ENCODE measurements at regions not wholly inside any gene's neighbourhood (a gene's known extent, or its start where the extent isn't known, plus 50 kb on each side); places are given as distances from the start of the nearest gene placed in this dataset.
"Not testable (repeated sequence)": the region's sequence is repeated elsewhere in the genome, so short reads cannot be mapped to it uniquely, and the experiment has no call there.

DNA sequence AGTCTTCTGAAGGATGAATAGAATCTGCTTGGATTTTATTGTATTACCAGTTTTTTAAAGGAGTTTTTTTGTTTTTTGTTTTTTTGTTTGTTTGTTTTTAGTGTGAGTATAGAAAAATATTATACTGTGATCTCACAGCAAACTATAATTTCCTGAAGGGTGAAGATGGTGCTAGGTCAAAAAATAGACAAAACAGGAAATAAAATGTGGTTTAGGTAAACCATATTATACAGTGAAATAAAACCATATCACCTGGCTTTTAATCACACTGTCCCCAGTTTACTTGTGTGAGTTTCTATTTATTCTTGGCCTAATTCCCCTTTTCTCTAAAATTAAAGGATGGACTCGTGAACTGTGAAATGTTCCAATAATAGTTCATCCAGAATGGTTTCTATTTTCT lies 841.3 kb upstream of the CTNND2 start:
- DNase-seq (ENCODE audit: low read depth), result no peak

DNA sequence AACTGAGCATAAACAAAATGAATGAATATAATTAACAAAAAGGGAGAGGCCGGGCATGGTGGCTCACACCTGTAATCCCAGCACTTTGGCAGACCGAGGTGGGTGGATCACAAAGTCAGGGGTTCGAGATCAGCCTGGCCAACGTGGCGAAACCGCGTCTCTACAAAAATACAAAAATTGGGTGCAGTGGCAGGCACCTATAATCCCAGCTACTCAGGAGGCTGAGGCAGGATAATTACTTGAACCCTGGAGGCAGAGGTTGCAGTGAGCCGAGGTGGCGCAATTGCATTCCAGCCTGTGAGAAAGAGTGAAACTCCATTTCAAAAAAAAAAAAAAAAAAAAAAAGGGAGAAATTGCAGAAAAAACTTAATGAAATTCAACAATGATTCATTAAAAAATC lies 839.3 kb upstream of the CTNND2 start:
- DNase-seq (ENCODE audit: low read depth), result no peak

DNA sequence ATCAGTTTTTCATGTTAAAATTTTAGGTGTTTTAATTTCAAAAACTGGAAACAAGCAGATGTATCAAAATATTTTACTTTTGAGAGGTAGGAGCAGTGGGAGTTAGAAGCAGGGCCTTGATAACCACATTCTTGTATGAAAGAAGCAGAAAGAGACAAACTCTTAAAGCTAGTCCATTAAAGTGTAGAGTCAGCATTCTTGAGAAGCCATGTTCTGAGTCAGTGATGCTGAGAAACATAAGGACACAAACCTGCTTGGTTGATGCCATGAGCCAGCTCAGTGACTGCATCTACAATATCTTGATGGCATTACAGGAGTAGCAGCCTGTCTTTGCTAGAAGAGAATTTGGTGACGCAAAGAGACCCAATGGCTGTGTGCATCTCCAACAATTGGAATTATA lies 826.1 kb upstream of the CTNND2 start:
- no peak for DNase-seq (ENCODE audit: low read depth)

DNA sequence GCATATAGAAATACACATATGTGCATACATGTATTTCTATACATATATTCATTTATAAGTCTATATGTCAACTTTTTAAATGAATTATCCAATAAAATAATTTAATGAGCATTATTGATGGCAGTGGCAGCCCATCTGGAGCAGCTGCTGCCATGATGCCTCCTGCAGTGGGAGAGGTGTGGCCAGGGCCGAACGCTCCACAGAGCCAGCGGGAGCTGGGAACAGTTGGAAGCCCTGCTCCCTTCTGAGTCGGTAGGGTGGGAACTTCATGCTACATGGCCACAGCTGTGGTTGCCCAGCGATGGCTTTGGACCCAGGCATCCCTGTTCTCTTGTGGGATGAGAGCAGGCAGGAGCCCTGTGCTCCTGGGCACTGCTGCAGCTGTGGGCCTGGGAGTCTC lies 812.4 kb upstream of the CTNND2 start:
- DNase-seq (ENCODE audit: low read depth), result no peak

DNA sequence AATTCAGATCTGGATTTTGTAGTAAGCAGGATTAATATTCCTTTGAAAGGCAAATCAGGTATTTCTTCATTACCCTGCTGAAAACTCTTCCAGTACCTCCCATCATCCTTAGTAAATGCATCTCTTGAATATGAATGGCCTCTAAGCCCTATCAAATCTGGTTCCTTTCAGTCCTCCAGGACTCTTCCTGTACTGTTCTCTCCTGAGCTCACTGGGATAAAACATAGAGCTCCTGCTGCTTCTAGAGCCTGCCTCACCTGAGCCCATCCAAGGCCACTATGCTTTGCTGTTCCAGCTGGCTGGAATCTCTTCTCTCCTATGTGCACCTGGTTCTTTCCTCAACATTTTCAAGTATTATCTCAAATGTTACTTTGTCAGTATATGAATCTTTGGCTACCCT lies 803.3 kb upstream of the CTNND2 start:
- DNase-seq (ENCODE audit: low read depth), result no peak

DNA sequence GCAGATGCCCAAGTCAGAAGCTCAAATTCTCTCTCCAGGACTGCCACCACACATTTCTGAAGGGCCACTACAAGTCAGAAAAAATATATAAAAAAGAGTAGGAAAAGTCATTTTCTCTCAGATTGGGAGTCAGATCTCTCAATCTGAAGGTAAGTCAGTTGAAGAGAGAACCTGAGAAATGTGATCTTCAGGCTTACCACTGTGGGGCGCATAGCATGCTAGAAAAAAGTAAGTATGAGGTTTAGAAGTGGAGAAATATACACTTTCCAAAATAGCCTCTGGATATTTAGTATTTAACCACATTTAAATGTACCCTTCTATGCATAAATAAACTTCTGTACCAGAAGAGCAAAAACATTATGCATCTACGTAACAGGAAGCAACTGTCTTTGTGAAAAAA lies 800.7 kb upstream of the CTNND2 start:
- DNase-seq (ENCODE audit: low read depth), result no peak

DNA sequence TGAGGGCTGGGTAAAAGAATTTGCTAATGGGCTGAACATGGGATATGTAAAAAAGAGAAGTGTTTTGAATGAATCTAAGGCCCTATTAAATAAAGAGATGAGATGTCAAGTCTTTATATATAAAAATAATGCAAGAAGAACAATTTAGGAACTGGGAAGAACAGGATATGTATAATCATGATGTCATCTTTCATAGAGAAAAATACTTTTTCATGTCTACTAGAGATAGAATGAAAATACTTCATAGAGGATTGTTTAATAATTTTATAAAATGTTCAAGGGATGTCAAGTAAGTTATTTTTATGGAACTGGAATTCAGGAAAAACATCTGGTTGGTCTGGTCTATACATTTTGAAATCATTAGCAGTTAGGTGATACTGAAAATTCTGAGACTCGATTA lies 799.0 kb upstream of the CTNND2 start:
- no peak for DNase-seq (ENCODE audit: low read depth)

DNA sequence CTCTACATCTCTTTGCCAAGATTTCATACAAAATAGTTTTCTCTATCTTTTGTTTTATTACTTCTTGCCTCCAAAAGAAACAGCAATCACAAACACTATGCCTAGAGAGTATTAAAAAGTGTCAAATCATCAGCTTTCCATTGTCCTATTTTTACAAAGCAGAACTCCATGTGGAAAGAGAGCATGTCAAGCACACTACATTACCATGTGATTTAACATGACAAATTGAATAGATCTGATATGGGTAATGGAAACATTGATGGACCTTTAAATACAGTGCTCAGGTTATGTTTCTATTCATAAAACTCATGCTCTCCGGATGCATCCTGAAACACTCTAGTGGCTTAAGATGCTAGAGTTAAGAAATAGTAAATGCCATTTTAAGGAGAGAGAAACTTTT lies 791.4 kb upstream of the CTNND2 start:
- no peak for DNase-seq (ENCODE audit: low read depth)

DNA sequence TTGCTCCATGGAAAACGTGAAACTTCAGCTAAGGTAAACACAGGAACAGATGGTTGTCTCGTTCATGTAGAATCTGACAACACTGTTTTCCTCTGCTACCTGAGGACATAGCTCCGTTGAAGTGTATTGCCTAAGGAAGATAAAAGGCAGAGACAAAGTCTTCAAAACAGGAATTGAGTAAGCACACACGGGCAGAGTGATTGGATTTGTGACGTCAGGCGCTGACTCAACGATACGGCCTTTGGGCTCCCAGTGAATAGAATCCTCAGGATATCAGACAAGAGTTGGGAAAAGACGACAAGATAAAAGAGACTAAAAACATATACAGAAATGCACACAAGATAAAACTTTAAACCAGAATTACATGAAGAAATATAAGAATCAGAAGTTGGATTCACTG lies 787.1 kb upstream of the CTNND2 start:
- DNase-seq (ENCODE audit: low read depth), result no peak

DNA sequence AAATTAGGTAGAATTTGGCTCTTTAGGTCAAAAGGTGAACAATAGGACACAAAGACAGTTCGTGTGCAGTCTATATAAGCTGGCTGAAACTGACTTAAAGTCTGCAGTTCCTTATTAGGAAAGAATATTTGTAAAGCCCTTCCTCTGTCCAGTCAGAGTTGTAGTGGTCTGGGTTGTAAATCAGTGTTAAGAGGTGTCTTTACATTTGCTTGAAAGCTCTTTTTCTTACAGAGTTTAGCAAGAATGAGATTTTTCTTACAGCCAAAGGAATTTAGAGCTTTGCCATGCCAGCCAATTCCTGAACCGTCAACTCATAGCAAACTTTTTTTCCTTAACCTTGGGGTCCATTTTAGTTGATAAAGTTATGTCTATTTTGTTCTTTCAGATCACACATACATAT lies 786.1 kb upstream of the CTNND2 start:
- no peak for DNase-seq (ENCODE audit: low read depth)

DNA sequence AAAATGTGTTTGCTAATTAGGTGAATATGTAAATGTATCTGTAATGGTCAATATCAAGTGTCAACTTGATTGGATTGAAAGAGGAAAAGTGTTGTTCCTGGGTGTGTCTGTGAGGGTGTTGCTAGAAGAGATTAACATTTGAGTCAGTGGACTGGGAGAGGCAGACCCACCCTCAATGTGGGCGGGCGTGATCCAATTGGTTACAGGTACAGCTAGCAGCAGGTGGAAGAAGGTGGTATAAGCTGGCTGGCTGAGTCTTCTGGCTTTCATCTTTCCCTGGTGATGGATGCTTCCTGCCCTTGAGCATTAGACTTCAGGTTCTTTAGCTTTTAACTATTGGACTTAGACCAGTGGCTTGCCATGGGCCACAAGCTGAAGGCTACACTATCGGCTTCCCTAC lies 779.0 kb upstream of the CTNND2 start:
- no peak for DNase-seq (ENCODE audit: low read depth)

DNA sequence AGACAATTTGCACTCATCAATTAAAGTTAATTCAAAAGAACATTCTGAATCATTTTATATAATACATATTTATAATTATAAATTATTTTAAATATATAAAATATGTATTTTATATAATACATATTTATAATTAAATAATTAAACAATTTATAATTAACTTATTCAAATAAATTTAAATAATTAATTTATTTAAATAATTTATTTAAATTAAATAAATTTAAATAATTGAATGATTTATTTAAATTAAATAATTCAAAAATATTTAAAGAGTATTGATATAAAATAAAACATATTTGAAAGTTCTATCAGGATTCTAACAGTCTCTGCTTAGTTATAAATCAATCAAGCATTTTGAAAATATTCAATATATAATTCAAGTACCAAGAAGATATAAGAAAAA lies 775.5 kb upstream of the CTNND2 start:
- no peak for DNase-seq (ENCODE audit: low read depth)

DNA sequence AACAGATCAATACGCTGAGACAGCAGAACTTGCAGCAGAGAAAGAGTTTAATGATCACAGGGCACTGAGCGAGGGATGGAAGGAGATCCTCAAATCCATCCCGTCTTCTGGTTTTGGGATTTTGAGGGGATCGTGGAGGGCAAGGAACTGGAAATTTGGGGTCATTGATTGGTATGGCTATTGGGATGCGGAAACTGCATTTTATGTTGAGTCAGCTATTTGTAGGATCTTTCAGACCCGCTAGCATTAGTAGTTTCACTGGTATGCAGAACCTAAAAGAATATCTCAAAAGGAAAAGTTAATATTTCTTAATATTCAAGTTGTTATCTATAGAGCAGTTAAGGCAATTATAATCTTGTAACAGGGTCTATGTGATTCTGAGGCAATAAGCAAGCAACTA lies 771.7 kb upstream of the CTNND2 start:
- DNase-seq (ENCODE audit: low read depth), result no peak

DNA sequence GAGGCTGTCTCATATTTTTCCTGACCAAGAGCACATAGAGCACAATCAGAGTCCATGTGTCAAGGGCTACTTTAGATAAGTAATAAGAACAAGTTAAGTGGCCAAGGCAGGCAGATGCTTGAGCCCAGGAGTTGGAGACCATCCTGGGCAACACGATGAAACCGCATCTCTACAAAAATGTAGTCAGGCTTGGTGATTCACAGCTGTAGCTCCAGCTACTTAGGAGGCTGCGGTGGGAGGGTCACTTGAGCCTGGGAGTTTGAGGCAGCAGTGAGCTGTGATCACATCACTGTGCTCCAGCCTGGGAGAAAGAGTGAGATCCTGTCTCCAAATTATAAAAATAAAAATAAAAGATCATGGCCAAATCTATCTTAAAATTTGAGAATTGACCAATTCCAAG lies 767.9 kb upstream of the CTNND2 start:
- no peak for DNase-seq (ENCODE audit: low read depth)

DNA sequence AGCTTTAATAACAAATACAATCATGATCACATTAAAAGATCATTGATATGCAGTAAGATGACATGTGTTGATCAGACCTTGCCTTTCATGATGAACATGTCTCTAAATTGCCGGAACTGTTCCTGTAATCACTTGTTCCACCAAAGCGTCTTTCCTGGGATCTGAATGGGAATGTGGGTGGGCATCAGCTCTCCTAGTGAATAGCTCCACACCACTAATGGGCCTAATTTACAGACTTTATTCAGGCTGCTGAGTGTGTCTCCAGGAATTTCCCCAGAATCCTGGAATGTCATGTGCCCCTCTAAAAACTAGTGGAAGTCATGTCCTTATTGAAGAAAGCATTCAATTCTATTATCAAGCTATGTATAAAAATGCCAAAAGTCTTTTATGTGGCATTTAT lies 765.1 kb upstream of the CTNND2 start:
- no peak for DNase-seq (ENCODE audit: low read depth)

DNA sequence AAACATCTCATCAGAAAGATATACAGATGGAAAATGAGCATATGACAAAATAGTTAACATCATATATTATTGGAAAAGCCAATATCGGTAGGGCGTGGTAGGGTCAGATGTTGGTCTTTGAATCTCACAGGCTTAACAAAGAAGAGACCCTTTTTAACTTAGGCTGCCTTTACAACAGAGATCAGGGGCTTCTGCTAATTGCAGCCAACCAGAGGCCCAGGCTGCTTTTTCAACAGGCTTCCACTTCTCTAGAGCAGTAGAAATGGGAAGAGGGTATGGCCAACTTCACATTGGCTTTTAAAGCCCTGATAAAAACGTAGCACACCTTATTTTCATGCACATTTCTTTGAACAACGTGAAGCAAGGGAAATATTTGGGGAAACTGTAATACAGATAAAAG lies 764.3 kb upstream of the CTNND2 start:
- no peak for DNase-seq (ENCODE audit: low read depth)

DNA sequence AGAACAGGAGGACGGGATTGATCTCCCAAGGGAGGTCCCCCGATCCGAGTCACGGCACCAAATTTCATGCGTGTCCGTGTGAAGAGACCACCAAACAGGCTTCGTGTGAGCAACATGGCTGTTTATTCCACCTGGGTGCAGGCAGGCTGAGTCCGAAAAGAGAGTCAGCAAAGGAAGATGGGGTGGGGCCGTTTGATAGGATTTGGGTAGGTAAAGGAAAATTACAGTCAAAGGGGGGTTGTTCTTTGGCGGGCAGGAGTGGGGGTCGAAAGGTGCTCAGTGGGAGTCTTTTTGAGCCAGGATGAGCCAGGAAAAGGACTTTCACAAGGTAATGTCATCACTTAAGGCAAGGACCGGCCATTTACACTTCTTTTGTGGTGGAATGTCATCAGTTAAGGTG lies 763.6 kb upstream of the CTNND2 start:
- not testable (repeated sequence) for DNase-seq (ENCODE audit: low read depth)

DNA sequence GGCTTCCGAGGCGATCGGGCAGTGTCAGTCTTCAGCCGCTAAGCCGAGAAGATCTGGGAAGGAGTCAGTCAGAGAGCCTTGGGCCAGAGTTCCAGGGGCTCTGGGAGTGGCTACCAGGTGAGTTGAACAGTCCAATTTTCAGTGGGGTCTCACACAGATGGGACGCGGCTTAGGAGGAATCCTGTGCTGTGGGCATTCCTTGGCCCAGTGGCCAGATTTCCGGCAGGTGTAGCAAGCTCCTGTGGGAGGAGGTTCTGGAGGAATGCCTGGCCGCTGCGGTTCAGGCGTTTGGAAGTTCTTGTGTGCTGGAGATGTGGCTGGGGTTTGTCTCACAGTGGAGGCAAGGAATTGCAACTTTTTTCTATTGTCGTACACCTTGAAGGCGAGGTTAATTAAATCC lies 761.5 kb upstream of the CTNND2 start:
- not testable (repeated sequence) for DNase-seq (ENCODE audit: low read depth)

DNA sequence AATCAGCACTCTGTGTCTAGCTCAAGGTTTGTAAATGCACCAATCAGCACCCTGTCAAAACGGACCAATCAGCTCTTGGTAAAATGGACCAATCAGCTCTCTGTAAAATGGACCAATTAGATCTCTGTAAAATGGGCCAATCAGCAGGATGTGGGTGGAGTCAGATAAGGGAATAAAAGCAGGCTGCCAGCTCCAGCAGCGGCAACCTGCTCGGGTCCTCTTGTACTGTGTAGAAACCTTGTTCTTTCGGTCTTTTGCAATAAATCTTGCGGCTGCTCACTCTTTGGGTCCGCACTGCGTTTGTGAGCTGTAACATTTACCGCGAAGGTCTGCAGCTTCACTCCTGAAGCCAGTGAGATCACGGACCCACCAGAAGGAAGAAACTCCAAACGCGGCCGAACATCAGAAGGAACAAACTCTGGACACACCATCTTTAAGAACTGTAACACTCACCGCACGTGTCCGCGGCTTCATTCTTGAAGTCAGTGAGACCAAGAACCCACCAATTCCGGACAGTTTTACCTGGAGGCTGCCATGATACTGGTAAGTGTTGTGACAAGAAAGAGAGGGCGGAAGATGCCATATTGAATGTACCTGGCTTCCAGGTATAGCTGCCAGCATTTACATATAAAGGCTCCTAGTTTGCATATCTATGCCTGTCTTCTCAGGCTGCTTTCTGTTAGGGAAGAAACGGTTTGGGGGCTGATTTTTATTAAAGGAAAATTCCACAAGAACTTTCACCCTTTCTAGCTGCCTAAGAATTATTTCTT lies 758.5 kb upstream of the CTNND2 start:
- no peak for DNase-seq (ENCODE audit: low read depth)

DNA sequence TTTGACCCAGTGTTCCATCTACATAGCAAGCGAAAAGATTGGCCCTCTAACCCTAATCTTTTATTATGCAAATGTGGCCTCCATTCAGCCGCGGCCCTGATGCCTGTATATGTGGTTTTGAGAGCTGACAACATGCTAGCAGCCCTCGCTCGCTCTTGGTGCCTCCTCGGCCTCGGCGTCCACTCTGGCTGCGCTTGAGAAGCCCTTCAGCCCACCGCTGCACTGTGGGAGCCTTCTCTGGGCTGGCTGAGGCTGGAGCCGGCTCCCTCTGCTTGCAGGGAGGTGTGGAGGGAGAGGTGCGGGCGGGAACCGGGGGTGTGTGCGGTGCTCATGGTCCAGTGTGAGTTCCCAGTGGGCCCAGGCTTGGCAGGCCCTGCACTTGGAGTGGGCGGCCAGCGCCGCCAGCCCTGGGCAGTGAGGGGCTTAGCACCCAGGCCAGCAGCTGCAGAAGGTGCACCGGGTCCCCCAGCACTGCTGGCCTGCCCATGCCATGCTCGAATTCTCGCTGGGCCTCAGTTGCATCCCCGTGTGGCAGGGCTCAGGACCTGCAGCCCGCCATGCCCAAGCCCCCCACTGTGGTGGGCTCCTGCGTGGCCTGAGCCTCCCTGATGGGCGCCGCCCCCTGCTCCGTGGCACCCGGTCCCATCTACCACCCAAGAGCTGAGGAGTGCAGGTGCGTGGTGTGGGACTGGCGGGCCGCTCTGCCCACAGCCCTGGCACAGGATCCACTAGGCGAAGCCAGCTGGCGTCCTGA lies 757.5 kb upstream of the CTNND2 start:
- DNase-seq (ENCODE audit: low read depth), result no peak

DNA sequence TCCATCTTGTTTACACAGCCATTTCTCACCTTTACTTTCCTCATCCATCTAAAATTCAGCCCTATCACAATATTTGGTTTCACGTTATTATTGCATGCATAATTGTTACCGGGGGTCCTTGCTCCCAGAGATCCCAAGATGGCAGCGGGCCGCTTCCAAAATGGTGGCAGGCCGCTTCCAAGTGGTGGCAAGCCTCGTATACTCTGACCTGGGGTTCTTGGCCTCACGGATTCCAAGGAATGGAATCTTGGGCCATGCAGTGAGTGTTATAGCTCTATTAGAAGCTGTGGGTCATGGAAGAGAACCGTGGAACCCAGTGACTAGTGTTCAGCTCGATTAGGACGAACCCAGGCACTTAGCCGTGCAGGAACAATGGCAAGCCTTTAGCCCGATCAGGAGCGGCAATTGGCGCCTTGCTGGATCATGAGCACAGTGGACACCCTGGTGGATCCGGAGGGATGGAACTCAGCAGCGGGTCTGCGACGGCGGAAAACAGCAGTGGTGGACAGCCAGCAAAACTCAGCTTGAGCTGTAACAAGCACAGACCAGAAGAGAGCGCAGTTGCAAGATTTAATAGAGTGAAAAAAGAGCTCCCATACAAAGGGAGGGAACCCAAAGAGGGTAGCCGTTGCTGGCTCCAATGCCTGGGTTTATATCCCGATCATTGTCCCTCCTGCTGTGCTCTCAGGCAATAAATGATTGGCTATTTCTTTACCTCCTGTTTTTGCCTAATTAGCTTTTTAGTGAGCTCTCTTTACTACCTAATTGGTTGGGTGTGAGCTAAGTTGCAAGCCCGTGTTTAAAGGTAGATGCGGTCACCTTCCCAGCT lies 756.2 kb upstream of the CTNND2 start:
- not testable (repeated sequence) for DNase-seq (ENCODE audit: low read depth)

DNA sequence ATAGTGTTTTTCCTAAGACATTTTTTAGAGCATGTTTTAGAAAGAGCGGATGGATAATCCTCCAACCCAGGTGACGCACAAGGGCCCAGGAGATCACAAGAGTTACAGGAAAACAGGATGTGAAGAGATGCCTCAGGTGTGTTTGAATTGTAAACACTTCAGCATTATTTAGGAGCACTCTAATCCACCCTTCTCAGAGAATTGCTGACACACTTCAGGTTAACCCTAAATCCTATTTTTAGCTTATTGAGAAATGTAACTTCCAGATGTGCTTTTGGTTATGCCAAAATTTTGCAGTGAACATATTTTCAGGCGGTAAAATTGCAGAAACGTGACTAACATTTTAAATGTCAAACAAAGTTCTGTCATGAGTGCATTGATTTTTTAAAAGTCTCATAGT lies 755.4 kb upstream of the CTNND2 start:
- no peak for DNase-seq (ENCODE audit: low read depth)

DNA sequence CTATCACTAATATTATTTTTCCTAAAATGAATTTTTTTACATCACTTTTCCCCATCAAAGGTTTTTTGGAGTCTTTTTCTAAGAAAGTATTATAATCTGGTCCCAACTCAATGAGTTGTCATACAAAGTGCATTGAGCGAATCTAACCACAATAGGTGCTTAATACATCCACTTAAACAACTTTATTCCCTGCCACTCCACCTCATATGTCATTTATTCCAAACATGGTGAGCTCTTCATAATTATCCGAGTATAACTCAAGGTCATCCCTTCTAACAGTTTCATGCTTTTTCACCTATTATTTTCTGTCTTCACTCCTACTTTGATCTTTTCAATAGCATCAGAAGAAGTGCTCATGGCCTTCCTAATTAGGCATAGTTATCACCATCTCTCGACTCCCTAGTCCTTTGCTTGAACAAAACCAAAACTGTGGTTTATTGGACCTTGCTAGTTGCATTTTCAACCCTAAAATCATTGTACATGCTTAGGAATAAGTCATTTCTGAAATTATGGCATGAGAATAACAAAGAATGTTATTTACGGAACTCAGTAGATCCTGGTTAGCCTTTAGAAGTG lies 754.7 kb upstream of the CTNND2 start:
- no peak for DNase-seq (ENCODE audit: low read depth)
